G401 (cell line): ENCODE measurements at regions not wholly inside any gene's neighbourhood (a gene's known extent, or its start where the extent isn't known, plus 50 kb on each side); places are given as distances from the start of the nearest gene placed in this dataset.
"Not testable (repeated sequence)": the region's sequence is repeated elsewhere in the genome, so short reads cannot be mapped to it uniquely, and the experiment has no call there.

Experiments
- DNase-seq: peaks from one replicate; pipeline ENCODE4 v3.0.0-alpha.2; 2015; ENCODE audit warnings: low spot score
- in situ Hi-C: cut with HindIII; loops from 2 replicates; pipeline ENCODE4 v1.10.0; 2016; ENCODE audit warnings: low sequenced_read_pairs, mixed read lengths

DNA sequence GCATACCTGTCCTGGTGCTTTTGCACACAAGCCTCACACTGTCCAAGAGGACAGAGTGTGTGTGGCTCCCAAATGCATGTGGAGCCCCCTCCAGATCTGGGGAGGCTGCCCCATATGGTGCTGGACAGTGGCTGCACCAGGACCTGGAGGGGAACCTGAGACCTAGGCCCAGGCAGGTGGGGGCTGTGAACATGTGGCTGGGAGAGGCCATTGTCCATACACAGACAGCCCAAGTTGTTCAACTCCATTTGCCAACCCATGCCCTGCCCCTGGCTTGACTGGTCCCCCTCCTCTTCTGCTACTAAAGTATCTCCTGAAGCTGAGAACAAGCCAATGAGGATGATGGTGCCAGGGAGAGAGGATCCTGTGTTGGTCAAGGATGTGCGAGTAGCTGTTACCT, 94.0 kb downstream of the ING1 start:
- in situ Hi-C loops, result no loop called here
- DNase-seq, result no peak

DNA sequence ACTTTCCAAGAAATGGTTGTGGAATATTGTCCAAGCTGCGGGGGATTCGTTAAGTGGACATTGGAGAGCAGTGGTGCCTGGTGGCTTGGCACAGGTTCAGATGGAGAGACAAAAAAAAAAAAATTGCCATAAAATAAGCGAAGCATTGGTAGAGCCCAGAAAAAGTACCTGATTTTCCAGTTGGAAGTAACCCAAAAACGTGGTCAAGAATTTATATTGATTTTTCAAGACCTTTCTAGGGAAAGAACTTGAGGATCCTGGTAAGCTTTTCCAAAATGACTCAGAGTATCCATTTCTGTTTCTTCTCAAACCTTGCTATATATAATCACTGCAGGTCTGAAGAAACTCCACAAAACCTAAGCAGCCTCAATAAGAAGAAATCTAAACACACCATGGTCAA, 94.6 kb downstream of the ING1 start:
- DNase-seq, result no peak
- in situ Hi-C loops, result no loop called here

DNA sequence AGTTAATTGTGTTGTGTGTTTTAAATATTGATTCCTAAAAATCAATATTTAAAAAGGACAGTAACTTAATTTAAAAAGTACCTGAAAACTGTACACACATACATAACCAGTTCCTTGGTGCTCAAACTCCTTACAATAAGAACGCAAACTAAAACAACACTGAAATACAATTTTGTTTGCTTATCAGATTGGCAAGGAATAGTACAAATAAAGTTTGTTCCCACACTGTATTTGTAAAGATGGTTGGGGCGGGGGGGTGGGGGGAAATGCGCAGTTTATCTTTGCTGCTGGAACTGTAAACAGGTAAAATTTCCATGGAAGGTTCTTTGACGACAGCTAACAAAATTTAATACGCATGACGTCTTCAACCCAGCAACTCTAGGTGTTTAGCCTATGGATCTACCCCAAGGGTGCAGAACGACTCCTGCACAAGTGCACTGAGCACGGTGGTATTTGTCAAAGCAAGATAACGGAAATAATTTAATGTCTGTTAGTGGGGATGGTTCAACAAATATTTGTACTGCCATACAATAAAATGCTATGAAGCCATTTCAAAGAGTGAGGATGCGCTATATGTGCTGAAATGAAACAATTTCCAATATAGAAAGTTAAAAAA, 96.5 kb downstream of the ING1 start:
- DNase-seq, result no peak
- in situ Hi-C loops, result no loop called here

DNA sequence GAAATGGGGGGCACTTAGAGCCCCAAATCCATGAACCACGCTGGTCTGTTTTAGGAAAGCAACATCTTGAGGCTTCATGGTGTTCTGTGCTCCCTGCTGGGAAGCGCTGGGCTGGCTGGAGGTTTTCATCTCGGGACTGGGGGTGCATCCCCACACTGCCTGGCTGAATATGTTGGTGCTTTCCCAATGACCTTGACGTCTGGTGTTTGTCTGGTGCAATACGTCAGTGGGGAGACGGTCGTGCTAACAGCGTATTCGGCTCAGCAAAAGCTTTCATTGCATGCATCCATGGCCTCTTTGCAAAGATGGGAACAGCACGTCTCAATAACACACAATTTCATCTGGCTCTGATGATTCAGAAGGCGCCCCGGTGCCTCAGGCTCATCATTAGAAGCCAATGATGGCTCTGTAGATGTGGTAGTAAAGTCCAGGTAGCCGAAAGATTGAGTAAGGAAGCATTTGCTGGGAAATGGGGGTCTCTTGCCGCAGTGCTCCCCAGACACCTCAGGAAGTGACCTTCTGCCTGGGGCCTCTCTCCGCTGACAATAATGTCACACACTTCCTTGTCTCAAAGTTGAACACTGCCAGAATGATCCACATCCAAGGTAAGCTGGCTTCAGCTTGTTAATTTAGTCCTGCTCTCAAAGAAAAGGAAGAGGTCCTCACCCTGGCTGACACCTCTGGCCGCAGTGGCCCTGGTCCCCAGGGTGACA, 97.7 kb downstream of the ING1 start:
- no peak for DNase-seq
- in situ Hi-C loops, result no loop called here

DNA sequence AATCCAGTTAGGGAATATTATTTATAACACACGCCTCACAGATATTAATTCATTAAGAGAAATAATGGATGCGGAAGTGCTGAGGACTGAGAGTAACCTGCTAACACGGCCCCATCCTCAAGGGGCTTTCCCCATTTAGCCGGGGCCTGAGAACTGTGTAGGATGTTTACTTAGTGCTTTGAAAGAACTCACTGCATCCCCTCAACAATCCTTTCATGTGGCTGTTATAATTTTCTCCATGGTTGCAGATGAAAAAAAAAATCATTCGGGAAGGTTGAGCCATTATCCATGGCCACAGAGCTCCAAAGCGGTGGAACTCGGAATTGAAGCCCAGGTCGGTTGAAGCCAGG, 98.2 kb downstream of the ING1 start:
- in situ Hi-C loops, result no loop called here
- DNase-seq, result no peak

DNA sequence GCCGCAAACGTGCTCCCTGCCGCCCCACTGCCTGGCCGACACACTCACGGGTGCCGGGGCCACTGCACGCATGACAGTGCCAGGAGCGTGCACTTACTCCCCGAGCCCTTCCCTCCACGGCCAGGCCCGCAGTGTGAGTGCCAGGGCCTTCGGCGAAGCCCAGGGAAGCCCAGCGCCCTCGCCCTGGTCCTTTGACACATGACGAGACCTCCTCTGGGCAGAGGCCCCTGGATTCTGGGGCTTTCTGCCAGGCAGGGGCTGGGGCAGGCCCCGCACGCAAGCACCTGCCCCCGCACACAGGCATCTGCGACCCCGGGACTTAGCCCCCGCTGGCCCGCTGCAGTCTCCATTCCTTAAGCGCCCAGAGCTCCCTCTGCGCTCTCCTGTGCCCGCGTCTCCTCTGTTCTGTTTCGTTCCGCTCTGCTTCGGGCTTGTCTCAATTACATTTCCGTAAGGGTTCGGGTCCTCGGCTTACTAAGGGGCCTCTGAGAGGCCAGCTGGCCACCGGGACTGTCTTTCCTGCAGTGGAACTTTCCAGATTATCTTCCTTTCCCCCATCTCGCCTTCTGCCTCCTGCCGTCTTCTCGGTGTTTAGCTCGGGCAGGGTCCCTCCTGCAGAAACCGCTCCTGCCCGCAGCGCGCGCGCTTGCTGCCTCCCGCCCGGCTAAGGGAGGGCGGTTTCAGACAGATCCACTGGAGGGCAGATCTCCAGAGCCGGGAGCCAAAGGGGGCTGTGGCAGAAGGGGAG, 98.8 kb downstream of the ING1 start:
- in situ Hi-C loops, result no loop called here
- DNase-seq, result no peak

DNA sequence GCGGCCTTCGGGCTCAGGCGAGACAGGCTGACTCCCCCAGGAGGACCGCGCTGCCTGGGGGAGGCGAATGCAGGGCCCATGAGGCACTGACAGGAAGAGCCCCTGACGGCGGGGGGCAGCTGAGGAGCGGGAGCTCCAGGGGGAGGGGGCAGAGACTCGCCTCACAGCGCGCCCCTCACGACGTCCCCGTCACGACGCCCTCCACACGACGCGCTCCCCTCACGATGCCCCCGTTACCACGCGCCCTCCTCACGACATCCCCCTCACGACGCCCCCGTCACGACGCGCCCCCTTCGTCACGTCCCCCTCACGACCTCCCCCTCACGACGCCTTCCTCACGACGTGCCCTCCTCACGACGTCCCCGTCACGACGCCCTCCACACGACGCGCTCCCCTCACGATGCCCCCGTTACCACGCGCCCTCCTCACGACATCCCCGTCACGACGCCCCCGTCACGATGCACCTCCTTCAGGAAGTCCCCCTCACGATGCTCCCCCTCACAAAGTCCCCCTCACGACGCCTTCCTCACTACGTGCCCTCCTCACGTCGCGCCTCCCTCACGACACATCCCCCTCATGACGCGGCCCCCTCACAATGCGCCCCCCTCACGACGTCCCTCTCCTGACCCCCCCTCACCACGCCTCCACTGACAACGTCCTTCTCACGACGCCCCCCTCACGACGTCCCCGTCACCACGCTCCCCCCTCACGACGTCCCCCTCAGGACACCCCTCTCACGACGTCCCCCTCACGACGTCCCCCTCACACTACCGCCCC, 99.6 kb downstream of the ING1 start:
- in situ Hi-C loops, result no loop called here
- DNase-seq, result no peak

DNA sequence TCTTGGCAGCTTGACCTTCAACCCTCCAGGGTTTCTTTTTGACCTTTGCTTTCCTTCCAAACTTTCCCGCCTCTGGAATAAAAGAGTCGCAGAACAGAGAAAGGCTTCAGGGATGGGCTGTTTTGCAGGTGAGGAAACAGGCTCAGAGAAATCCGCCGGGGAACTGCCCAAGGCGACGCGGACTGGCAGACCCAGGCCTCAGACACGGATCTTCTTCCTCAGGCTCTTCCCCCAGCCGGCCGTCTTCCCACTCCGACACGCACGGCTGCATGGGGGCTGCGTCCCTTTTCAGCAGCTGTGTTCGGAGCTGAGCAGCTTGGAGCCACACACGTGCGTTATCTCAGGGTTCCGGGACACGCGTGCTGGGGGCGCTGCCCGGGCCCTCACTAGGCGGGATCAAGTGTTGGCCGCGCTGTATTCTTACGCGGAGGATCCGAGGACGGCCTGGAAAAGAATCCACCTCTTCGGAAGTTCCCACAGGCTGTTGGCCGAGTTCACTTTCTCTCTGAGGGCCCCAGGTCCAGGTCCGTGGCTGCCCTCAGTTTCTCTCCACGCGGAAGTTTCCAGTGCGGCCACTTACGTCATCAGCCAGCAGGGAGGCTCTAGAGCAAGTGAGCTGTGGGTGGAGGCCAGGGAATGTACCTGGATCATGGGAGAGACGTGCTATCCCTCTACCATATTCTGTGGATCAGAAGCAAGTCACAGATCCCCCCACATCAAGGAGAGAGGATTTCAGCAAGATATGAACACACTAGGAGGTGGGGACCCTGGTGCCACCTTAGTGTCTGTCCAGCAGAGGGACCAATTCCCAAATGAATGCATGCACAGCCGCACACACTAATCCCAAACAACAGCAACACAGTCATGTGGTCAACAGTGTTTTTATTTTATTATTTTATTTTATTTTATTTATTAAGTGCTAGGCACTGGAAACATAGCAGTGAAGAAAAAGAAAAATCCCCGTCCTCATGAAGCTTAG, 100.4 kb downstream of the ING1 start:
- in situ Hi-C loops, result no loop called here
- no peak for DNase-seq

DNA sequence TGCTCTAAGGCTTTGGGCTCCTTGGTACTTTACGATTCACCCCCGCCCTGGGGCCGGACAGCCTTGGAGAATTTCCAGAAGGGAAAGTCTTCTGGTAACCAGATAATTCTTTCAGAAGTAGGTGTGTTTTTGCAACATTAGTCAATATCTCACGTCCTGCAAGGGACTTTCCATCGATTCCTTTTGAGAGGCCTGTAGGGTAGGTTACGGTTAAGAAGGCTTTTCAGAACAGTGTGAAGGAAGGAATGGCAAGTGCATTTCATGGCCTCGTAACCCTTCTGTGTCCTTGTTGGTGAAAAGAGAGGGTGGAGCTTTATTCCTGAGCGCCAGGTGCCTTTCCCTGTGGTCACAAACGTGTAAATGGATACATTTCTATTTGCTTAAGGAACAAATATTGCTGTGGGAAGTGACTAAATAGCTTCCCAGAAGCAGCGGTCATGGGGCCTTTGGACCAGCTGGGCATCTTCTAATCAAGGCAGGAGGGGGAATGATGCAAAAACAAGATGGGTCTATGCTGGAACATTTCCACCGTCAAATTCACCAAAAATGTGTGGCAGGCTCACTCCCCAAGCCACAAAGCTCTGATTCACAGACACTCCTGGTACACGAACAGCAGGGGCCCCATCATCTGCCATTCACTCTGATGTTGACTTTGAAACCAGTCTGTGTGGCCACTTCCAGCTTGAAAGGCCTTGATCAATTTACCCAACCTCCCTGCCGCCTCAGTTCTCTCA, 99.2 kb downstream of the ANKRD10 start:
- no peak for DNase-seq
- in situ Hi-C loops, result no loop called here

DNA sequence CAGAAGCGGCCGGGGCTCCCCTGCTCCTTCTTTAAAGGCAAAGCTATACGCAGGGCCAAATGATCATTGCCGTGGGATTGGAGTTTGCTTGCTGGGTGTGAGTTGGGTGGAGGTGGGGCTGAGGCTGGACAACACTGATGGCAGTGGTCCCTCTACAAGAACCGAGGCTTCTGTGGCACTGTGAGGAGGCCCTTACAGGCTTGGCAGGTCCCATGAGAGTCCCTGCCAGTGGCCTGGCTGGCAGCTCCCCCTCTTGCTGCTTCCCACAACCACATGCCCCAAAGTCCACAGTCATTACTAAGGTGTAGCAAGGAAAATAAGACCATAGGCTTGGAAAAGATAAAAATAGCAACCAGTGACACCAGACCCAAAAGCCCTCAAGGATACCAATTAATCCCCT, 98.4 kb downstream of the ANKRD10 start:
- in situ Hi-C loops, result no loop called here
- DNase-seq, result no peak

DNA sequence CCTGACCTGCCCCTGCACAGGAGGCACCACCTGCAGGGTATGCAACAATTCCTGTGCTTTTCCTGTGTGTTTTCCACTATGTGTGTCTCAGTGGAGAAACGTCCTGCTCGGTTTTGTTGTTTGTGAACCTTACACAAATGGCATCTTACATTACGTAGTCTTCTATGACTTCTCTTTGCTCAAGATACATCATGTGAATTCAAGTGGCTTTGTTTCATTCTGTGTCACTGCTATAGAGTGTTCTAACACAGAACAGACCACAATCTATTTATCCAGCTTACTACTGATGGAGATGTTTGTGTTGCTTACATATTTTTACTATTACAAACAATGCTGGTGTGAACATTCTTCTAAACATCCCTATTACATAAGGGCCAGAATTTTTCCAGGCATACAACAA, 97.7 kb downstream of the ANKRD10 start:
- in situ Hi-C loops, result no loop called here

DNA sequence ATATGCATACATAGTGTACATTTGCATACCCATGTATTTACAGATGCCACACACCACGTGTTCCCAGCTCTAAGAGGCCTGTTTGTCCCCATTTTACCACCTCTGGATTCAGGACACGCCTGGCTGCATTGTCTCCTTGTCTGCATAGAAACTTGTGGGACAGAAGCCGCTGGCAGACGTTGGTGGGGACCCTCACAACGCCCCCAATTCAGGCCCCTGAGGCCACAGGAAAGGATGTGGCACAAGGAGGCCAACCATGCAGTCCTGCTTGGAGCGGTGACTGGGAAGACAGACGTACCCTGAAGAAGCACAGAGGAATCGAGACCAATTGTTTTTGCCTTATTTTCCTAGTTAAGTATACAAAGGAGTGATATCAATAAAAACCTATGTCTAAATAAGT, 96.1 kb downstream of the ANKRD10 start:
- in situ Hi-C loops, result no loop called here
- no peak for DNase-seq

More for the DNA sequence above, 97.7 kb downstream of the ANKRD10 start:
- DNase-seq, result no peak

DNA sequence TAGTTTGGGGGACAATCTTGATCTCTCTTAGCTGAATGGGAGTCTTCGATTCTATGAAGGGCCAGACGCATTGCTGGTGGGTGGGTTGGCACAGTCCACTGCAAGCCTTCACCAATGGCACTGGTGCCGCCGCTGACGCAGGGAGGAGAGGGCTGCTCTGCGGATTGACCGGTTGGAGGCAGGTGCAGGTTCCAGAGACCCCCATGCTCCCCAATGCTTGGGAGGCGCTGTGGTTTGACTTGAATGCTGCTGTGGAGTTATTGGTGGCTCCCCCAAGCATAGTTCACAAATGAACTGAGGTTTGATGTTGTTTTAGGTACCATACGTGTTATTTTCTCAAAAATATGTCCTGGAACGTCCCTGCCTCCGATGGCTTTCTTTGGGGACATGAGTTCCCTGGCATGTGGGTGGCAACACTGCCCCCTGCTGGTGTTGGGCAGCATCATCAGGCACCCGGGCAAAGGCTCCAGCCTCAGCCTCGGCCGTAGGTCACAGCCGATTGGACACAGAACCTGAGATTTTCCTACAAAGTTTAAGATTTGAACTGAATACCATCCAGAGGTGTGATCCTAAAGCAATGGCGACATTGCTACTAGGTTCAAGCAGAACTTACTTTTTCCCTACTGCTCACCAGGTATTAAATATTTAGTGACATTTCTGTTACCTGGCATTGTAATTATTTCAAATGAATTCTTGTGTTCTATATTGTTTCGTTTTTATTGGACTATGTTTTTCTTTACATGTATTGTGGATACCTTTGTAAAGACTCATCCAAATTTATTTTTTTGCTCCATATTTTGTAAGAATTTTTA, 95.5 kb downstream of the ANKRD10 start:
- DNase-seq, result peak; percentile 81
- in situ Hi-C loops, result no loop called here

DNA sequence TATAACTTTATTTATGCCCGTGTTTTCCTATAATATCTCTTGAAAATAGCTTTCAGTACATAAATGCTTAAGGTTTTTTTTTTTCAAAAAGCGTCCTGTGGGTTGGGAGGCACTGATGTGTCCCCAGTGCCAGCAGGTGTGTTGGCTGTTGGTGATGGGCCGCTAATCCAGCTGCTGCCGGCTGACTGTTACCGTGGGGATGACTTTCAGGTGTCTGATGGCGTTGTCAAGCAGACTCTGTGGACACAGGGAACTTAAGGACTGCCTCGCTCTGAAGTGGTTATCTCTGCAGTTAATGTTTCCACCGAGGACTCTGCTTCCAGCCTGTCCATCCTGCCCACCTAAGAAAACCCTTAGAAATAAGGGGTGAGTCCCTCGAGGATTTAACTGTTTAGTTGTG, 94.5 kb downstream of the ANKRD10 start:
- in situ Hi-C loops, result no loop called here
- no peak for DNase-seq

DNA sequence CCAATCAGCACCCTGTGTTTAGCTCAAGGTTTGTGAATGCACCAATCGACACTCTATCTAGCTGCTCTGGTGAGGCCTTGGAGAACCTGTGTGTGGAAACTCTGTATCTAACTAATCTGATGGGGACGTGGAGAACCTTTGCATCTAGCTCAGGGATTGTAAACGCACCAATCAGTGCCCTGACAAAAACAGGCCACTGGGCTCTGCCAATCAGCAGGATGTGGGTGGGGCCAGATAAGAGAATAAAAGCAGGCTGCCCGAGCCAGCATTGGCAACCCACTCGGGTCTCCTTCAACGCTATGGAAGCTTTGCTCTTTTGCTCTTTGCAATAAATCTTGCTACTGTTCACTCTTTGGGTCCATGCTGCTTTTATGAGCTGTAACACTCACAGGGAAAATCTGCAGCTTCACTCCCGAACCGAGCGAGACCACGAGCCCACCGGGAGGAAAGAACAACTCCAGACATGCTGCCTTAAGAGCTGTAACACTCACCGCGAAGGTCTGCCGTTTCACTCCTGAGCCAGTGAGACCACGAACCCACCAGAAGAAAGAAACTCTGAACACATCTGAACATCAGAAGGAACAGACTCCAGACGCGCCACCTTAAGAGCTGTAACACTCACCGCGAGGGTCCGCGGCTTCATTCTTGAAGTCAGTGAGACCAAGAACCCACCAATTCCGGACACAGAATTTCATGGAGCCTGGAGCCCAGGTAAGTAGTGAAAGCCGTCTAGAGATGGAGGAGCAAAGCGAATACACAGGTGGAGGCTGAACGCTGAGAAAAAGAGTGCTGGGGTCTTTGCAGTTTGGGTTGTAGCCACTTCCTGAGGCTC, 92.8 kb downstream of the ANKRD10 start:
- DNase-seq, in situ Hi-C loops: not testable (repeated sequence)

DNA sequence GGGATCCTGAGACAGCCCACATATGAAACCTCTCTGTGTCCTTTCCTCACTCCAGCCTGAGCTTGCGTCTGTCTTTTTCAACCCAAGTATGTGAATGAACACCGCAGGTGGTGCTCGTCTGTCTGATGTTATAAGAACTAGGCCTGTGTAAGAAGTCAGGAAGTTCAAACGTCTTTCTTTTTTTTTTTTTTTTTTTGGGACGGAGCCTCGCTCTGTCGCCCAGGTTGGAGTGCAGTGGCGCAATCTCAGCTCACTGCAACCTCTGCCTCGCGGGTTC, 92.3 kb downstream of the ANKRD10 start:
- in situ Hi-C loops, result no loop called here
- no peak for DNase-seq
